Stimulated activated CD8-positive, alpha-beta memory T cell treated with anti-CD3 and anti-CD28 coated beads, Interleukin-4, amount 100 ng/mL, for 4 hours (primary cell): ENCODE measurements at regions not wholly inside any gene's neighbourhood (a gene's known extent, or its start where the extent isn't known, plus 50 kb on each side); places are given as distances from the start of the nearest gene placed in this dataset.

Experiments used
- DNase-seq, 2 donors: peaks; one replicate each; pipeline ENCODE4 v3.0.0-alpha.2; 2020; ENCODE audit warnings: low read depth in 2 of 2, low spot score in 1 of 2

GRCh38 chr7:51702673-51703072 lies 386.1 kb upstream of the COBL start:
- DNase-seq = no peak

- DNase-seq = no peak
Measured at GRCh38 chr7:51701935-51702334, 385.3 kb upstream of the COBL start.

GRCh38 chr7:51700593-51701215 lies 384.1 kb upstream of the COBL start:
- no peak for DNase-seq

- DNase-seq = no peak
Measured at GRCh38 chr7:51693258-51693657, 376.6 kb upstream of the COBL start.

- no peak for DNase-seq
Measured at GRCh38 chr7:51689547-51689946, 372.9 kb upstream of the COBL start.

GRCh38 chr7:51685794-51686193 lies 369.2 kb upstream of the COBL start:
- DNase-seq = no peak

GRCh38 chr7:51680594-51681399 lies 364.2 kb upstream of the COBL start:
- DNase-seq = no peak

- DNase-seq = no peak
Measured at GRCh38 chr7:51679358-51679757, 362.7 kb upstream of the COBL start.

- DNase-seq = no peak
Measured at GRCh38 chr7:51666751-51667150, 350.1 kb upstream of the COBL start.

- no peak for DNase-seq
Measured at GRCh38 chr7:51666266-51666665, 349.7 kb upstream of the COBL start.

- DNase-seq = no peak
Measured at GRCh38 chr7:51665045-51665780, 348.6 kb upstream of the COBL start.

GRCh38 chr7:51660516-51660915 lies 343.9 kb upstream of the COBL start:
- DNase-seq = no peak

GRCh38 chr7:51658684-51659083 lies 342.1 kb upstream of the COBL start:
- DNase-seq = no peak

- no peak for DNase-seq
Measured at GRCh38 chr7:51647931-51648351, 331.3 kb upstream of the COBL start.

GRCh38 chr7:51647486-51647885 lies 330.9 kb upstream of the COBL start:
- DNase-seq = no peak

GRCh38 chr7:51645702-51646298 lies 329.2 kb upstream of the COBL start:
- DNase-seq = no peak

GRCh38 chr7:51645255-51645654 lies 328.6 kb upstream of the COBL start:
- DNase-seq = no peak

GRCh38 chr7:51644216-51644615 lies 327.6 kb upstream of the COBL start:
- DNase-seq = no peak

- no peak for DNase-seq
Measured at GRCh38 chr7:51640841-51641240, 324.2 kb upstream of the COBL start.

- no peak for DNase-seq
Measured at GRCh38 chr7:51639661-51640334, 323.2 kb upstream of the COBL start.

GRCh38 chr7:51636503-51636902 lies 319.9 kb upstream of the COBL start:
- DNase-seq = no peak
